Osteoblast (primary cell): ENCODE measurements at regions not wholly inside any gene's neighbourhood (a gene's known extent, or its start where the extent isn't known, plus 50 kb on each side); places are given as distances from the start of the nearest gene placed in this dataset.

ENCODE experiments used
- DNase-seq: peaks from one replicate; pipeline ENCODE4 v3.0.0; 2011; ENCODE audit warnings: low spot score, mixed read lengths; ENCODE audit not compliant: insufficient read length; ENCODE audit errors: missing footprints
- H2AFZ ChIP-seq: 2 replicates; pipeline ENCODE4 v1.6.0; 2011; ENCODE audit warnings: mild to moderate bottlenecking, low read length
- H3K27ac ChIP-seq: 2 replicates; pipeline ENCODE4 v1.5.1; 2011; ENCODE audit warnings: mild to moderate bottlenecking, low read depth, low read length, moderate library complexity
- H3K27me3 ChIP-seq: 2 replicates; pipeline ENCODE4 v1.6.0; 2012; ENCODE audit warnings: mild to moderate bottlenecking, control low read depth, inconsistent platforms, low read length, moderate library complexity; ENCODE audit not compliant: insufficient read depth
- H3K36me3 ChIP-seq: 2 replicates; pipeline ENCODE4 v1.5.1; 2011; ENCODE audit warnings: mild to moderate bottlenecking, low read length, control low read depth, moderate library complexity; ENCODE audit not compliant: insufficient read depth
- H3K4me1 ChIP-seq: 2 replicates; pipeline ENCODE4 v1.5.1; 2011; ENCODE audit warnings: mild to moderate bottlenecking, low read length, control low read depth, moderate library complexity; ENCODE audit not compliant: insufficient read depth
- H3K4me2 ChIP-seq: 2 replicates; pipeline ENCODE4 v1.6.0; 2011; ENCODE audit warnings: mild to moderate bottlenecking, low read length; ENCODE audit not compliant: insufficient read depth
- H3K4me3 ChIP-seq: fragments of 200-600 bp; sonication (generic); 3 replicates; pipeline ENCODE4 v1.5.1; 2012; ENCODE audit warnings: mild to moderate bottlenecking, low read length, inconsistent platforms; ENCODE audit not compliant: insufficient read depth
- H3K79me2 ChIP-seq: 2 replicates; pipeline ENCODE4 v1.6.0; 2012; ENCODE audit warnings: mild to moderate bottlenecking, low read length, control low read depth, inconsistent platforms; ENCODE audit not compliant: insufficient read depth
- H3K9me3 ChIP-seq: 2 replicates; pipeline ENCODE4 v1.5.1; 2011; ENCODE audit warnings: low read depth, low read length, control low read depth
- H4K20me1 ChIP-seq: 2 replicates; pipeline ENCODE4 v1.6.0; 2012; ENCODE audit warnings: mild to moderate bottlenecking, low read length, control low read depth; ENCODE audit not compliant: insufficient read depth
- TF ChIP-seq, protein P1 (sequence below): IDR thresholded peaks from 2 replicates; pipeline ENCODE4 v1.5.1; 2011; ENCODE audit warnings: mild to moderate bottlenecking, low read depth, low read length, moderate library complexity; ENCODE audit errors: extremely low read depth

DNA sequence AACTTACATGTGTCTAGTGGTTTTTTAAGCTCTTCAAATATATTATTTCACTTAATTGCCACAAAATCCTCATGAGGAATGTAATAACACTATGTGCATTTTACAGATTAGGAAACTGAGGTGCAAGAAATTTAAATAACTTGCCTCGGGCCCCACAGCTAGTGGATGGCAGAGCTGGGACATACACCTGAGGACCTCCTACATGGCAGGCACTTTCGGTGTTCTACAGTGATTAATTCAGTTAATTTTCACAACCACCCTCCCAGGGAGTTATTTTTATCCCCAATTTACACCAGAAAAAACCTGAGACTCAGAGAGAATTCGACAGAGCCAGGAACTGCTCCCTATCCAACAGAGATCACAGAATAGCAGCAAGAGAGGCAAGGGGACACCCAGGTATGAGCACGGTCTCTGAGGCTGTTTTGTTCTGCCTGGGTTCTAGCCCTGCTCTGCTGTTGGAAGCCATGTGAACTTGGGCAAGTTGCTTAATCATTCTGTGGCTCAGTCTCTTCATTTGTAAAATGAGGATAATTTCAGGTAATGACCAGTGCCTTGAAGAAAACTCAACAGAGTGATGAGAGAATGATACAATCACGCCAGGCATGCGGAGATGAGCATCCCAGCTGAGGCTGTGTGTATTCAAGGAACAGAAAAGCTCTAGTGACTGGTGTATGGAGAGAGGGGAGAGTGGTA, 82.3 kb downstream of the MYCN start:
- Histone ChIP-seq H3K27ac (no peak overlapping the region), H2AFZ (no peak overlapping the region), H3K27me3 (no peaks in the 10 kb centered on the region), H3K36me3 (no peaks in the 10 kb centered on the region), H3K4me2 (no peak overlapping the region), H3K4me1 (no peaks in the 10 kb centered on the region), H3K9me3 (no peaks in the 10 kb centered on the region), H4K20me1 (no peaks in the 10 kb centered on the region), H3K4me3 (no peak overlapping the region), H3K79me2 (no peaks in the 10 kb centered on the region)
- DNase-seq = no peak
- TF ChIP-seq, protein P1, sequence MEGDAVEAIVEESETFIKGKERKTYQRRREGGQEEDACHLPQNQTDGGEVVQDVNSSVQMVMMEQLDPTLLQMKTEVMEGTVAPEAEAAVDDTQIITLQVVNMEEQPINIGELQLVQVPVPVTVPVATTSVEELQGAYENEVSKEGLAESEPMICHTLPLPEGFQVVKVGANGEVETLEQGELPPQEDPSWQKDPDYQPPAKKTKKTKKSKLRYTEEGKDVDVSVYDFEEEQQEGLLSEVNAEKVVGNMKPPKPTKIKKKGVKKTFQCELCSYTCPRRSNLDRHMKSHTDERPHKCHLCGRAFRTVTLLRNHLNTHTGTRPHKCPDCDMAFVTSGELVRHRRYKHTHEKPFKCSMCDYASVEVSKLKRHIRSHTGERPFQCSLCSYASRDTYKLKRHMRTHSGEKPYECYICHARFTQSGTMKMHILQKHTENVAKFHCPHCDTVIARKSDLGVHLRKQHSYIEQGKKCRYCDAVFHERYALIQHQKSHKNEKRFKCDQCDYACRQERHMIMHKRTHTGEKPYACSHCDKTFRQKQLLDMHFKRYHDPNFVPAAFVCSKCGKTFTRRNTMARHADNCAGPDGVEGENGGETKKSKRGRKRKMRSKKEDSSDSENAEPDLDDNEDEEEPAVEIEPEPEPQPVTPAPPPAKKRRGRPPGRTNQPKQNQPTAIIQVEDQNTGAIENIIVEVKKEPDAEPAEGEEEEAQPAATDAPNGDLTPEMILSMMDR = no peak

DNA sequence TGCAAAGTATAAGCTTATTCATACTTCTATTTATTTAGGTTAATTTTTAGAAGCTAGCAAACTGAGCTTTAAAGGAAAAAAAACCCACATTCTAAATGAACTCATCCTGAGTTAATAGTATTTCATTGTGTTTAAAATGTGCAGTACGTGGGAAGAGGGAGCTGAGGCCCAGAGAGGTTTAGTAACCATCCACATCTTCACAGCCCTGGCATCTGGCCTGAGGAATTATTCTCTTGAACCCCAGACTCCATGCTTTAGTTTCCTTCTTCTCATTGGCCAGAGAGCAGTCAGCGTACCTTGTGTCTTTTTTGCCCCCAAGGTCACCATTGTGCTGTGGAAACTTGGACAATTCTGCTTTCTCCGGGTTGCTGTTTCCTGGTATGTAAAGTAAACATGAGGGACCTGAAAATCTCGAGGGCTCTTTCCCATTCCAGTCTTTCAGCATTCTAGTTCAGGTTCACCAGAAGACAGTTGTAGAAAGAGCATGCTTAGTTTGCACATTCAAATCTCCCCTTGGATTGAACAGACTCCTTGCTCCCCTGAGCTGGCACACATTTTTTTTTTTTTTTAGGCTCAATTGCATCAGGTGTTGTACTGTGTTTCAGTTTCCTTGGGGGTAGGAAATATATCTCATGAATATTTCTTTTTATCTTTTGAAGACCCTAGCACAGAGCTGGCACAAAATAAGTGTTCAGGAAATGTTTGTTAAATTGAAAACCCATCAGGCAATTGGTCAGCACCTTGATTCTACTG, 81.4 kb downstream of the MYCN start:
- TF ChIP-seq, protein P1 = no peak

DNA sequence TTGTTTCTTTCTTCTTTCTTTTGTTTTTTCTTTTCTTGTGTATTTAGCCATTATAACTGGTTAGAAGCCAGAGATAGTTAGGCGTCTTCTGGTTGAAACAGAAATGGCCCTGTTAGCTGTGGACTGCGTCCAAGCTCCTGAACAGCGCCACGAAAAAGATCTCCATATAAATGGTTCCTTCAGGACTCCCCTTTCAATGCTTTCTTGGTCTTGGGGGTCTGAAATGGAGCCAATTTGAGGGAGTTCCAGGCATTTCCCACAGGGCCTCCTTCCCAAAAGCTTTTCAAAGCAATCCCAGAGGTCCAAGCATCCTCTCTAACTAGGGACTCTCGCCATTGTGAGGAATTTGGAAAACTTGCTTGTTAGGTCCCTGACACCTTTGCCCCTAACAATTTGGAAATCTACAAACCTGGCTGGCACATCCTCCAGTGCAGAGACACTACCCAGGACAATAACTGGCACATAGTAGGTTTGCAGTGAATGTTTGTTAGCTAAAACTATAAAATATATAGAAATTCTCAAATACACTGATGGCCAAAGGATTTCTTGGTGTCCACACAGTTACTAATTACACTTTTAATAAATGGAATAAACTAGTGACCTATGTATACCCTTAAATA, 80.1 kb downstream of the MYCN start:
- H3K9me3 ChIP-seq = no peaks in the 10 kb centered on the region
- DNase-seq = no peak

More for the DNA sequence above, 81.4 kb downstream of the MYCN start:
- Histone ChIP-seq H3K79me2 (no peaks in the 10 kb centered on the region), H3K36me3 (no peaks in the 10 kb centered on the region), H2AFZ (no peak overlapping the region), H3K4me2 (no peak overlapping the region), H3K27me3 (no peaks in the 10 kb centered on the region), H3K27ac (no peak overlapping the region), H4K20me1 (no peaks in the 10 kb centered on the region), H3K9me3 (no peaks in the 10 kb centered on the region), H3K4me3 (no peak overlapping the region), H3K4me1 (no peaks in the 10 kb centered on the region)
- DNase-seq = no peak

More for the DNA sequence above, 80.1 kb downstream of the MYCN start:
- no peaks in the 10 kb centered on the region for H3K36me3 ChIP-seq
- H3K4me2 ChIP-seq = no peak overlapping the region
- no peaks in the 10 kb centered on the region for H3K4me1 ChIP-seq
- H3K4me3 ChIP-seq = no peak overlapping the region
- H4K20me1 ChIP-seq = no peaks in the 10 kb centered on the region
- TF ChIP-seq, protein P1 = no peak
- H3K79me2 ChIP-seq = no peaks in the 10 kb centered on the region
- H3K27me3 ChIP-seq = no peaks in the 10 kb centered on the region
- H2AFZ ChIP-seq = no peak overlapping the region
- no peak overlapping the region for H3K27ac ChIP-seq
